B cell (primary cell): ENCODE measurements at regions not wholly inside any gene's neighbourhood (a gene's known extent, or its start where the extent isn't known, plus 50 kb on each side); places are given as distances from the start of the nearest gene placed in this dataset.

Experiments
- ATAC-seq: fragments of 200-7000 bp; cut with Tn5 transposase; one replicate; pipeline ENCODE4 v1.10.0; 2021; ENCODE audit warnings: low read depth, mild to moderate bottlenecking, moderate number of reproducible peaks, moderate library complexity
- CTCF ChIA-PET: fragments of 350-600 bp; sonication (Branson Sonifier 250); formaldehyde crosslinking; loops from one replicate; lab custom pipeline; 2021; ENCODE audit warnings: antibody characterized with exemption, inconsistent platforms; lab: Charles Lee
- POLR2A ChIA-PET: fragments of 350-600 bp; sonication (Branson Sonifier 250); formaldehyde crosslinking; loops from one replicate; lab custom pipeline; 2021; ENCODE audit warnings: antibody characterized with exemption; lab: Charles Lee
- DNase-seq: peaks from one replicate; pipeline ENCODE4 v3.0.0; 2013
- H2AFZ ChIP-seq: 2 replicates; pipeline ENCODE4 v1.6.1; 2012; ENCODE audit warnings: mild to moderate bottlenecking, low read depth, low read length; ENCODE audit not compliant: insufficient read depth, poor library complexity, severe bottlenecking
- H3K27ac ChIP-seq, 2 donors: 1 replicate in 1 of 2; 2 replicates in 1 of 2; pipeline ENCODE4 v1.5.1; 2012 to 2013; ENCODE audit warnings: low read length in 2 of 2, mild to moderate bottlenecking in 2 of 2, moderate library complexity in 1 of 2
- H3K27me3 ChIP-seq, 4 experiments: fragments of 200-600 bp in 1 of 4; sonication (generic) in 1 of 4; replicated peaks in 1 of 4; 1 replicate in 2 of 4; 2 replicates in 2 of 4; pipeline versions ENCODE4 v1.6.1 to v1.7.0; 2013 to 2016; ENCODE audit warnings: low read length in 3 of 4, mild to moderate bottlenecking in 2 of 4, mixed read lengths in 1 of 4, moderate library complexity in 1 of 4; ENCODE audit not compliant: insufficient read depth in 4 of 4, control insufficient read depth in 3 of 4; ENCODE audit errors: control extremely low read depth in 1 of 4
- H3K36me3 ChIP-seq, 2 experiments: replicated peaks in 1 of 2; 1 replicate in 1 of 2; 2 replicates in 1 of 2; pipeline versions ENCODE4 v1.6.1 to v1.7.1; 2013; ENCODE audit warnings: low read length in 1 of 2; ENCODE audit not compliant: insufficient read depth in 2 of 2, control insufficient read depth in 1 of 2; ENCODE audit errors: control extremely low read depth in 1 of 2, extremely low read depth in 1 of 2
- H3K4me1 ChIP-seq, 2 donors: fragments of 200-600 bp in 1 of 2; sonication (generic) in 1 of 2; 1 replicate in 1 of 2; 2 replicates in 1 of 2; pipeline versions ENCODE4 v1.5.1 to v1.6.1; 2013 to 2017; ENCODE audit warnings: low read length in 2 of 2; ENCODE audit not compliant: control insufficient read depth in 2 of 2, insufficient read depth in 2 of 2
- H3K4me2 ChIP-seq: replicated peaks from 2 replicates; pipeline ENCODE3; 2012; ENCODE audit warnings: mild to moderate bottlenecking, low read depth, low read length; ENCODE audit not compliant: poor library complexity, severe bottlenecking
- H3K4me3 ChIP-seq, 5 experiments: fragments of 200-600 bp in 1 of 5; sonication (generic) in 1 of 5; 1 replicate in 3 of 5; 2 replicates in 2 of 5; pipeline versions ENCODE4 v1.5.1 to v1.7.0; 2011 to 2016; ENCODE audit warnings: low read length in 4 of 5, mild to moderate bottlenecking in 4 of 5, low read depth in 2 of 5, control low read depth in 1 of 5, moderate library complexity in 1 of 5; ENCODE audit not compliant: insufficient read depth in 1 of 5; ENCODE audit errors: control extremely low read depth in 1 of 5, extremely low read depth in 1 of 5
- H3K79me2 ChIP-seq: fragments of 200-600 bp; sonication (generic); one replicate; pipeline ENCODE4 v1.6.0; 2016; ENCODE audit warnings: low read length; ENCODE audit not compliant: control insufficient read depth, insufficient read depth
- H3K9ac ChIP-seq: fragments of 200-600 bp; sonication (generic); 2 replicates; pipeline ENCODE4 v1.6.1; 2017; ENCODE audit warnings: mild to moderate bottlenecking, low read length, moderate library complexity
- H3K9me3 ChIP-seq, 3 donors: one replicate each; pipeline versions ENCODE4 v1.6.1 to v1.7.1; 2013; ENCODE audit warnings: low read length in 2 of 3; ENCODE audit not compliant: control insufficient read depth in 2 of 3, insufficient read depth in 1 of 3; ENCODE audit errors: control extremely low read depth in 1 of 3
- H4K20me1 ChIP-seq: 2 replicates; pipeline ENCODE4 v1.6.0; 2012; ENCODE audit warnings: mild to moderate bottlenecking, low read length; ENCODE audit not compliant: insufficient read depth, control insufficient read depth, poor library complexity, severe bottlenecking
- H3K27ac Mint-ChIP-seq: one replicate; pipeline ENCODE4 v1.8.0; 2021; ENCODE audit warnings: mixed read lengths
- H3K27me3 Mint-ChIP-seq: one replicate; pipeline ENCODE4 v1.8.0; 2021; ENCODE audit warnings: mixed read lengths
- H3K4me1 Mint-ChIP-seq: one replicate; pipeline ENCODE4 v1.8.0; 2021; ENCODE audit warnings: mixed read lengths
- H3K4me3 Mint-ChIP-seq: one replicate; pipeline ENCODE4 v1.8.0; 2021; ENCODE audit warnings: mixed read lengths
- H3K9me3 Mint-ChIP-seq: one replicate; pipeline ENCODE4 v1.8.0; 2022; ENCODE audit warnings: mixed read lengths; ENCODE audit not compliant: insufficient read depth
- CTCF ChIP-seq: fragments of 200-600 bp; IDR thresholded peaks from one replicate; pipeline ENCODE4 v1.8.0; 2022; ENCODE audit warnings: antibody characterized with exemption, mild to moderate bottlenecking
- EZH2 ChIP-seq: IDR thresholded peaks from 2 replicates; pipeline ENCODE4 v1.6.1; 2012; ENCODE audit warnings: borderline replicate concordance, low read depth, mild to moderate bottlenecking, moderate library complexity, low read length; ENCODE audit not compliant: insufficient read depth, poor library complexity, severe bottlenecking
- WGBS: methylation state at CpG from one replicate; pipeline ENCODE4 v1.1.5; 2013; ENCODE audit warnings: missing lambda C conversion rate; ENCODE audit not compliant: insufficient coverage; 5-methylcytosine and 5-hydroxymethylcytosine counted together
- intact Hi-C: fragments of 100-400 bp; cut with micrococcal nuclease; formaldehyde crosslinking; loops from one replicate; pipeline ENCODE4 v1.10.0; 2022

- Histone ChIP-seq H3K36me3 (no peaks in the 10 kb centered on the region), H3K4me3 (no peak overlapping the region), H3K79me2 (no peaks in the 10 kb centered on the region), H3K4me2 (no peak overlapping the region), H3K9me3 (peaks cover 0 to 2% (median 0%) of the 10 kb centered on the region in 3 donors), H3K27me3 (no peaks in the 10 kb centered on the region), H3K27ac (no peak overlapping the region), H3K9ac (no peak overlapping the region), H3K4me1 (no peaks in the 10 kb centered on the region), H4K20me1 (no peaks in the 10 kb centered on the region), H2AFZ (no peak overlapping the region)
- no peaks in the 10 kb centered on the region for H3K9me3 Mint-ChIP-seq
- no peak overlapping the region for H3K27ac Mint-ChIP-seq
- ATAC-seq: no peak
- ChIA-PET POLR2A (no interaction called here), CTCF (no interaction called here)
- H3K27me3 Mint-ChIP-seq: no peaks in the 10 kb centered on the region
- no peak for DNase-seq
- no CpG with 5 or more reads among the region's 2 CpGs for WGBS
- no peaks in the 10 kb centered on the region for H3K4me1 Mint-ChIP-seq
- intact Hi-C loops: no loop called here
- H3K4me3 Mint-ChIP-seq: no peak overlapping the region
- TF ChIP-seq CTCF (no peak), EZH2 (no peak)
Measured at GRCh38 chr4:43089730-43090129, 197.2 kb downstream of the GRXCR1 start.

- ChIA-PET POLR2A (no interaction called here), CTCF (no interaction called here)
- DNase-seq (no peak), ATAC-seq (no peak)
- H3K9me3 ChIP-seq: peaks cover 0 to 3% (median 2%) of the 10 kb centered on the region in 3 donors
- Mint-ChIP-seq H3K9me3 (no peaks in the 10 kb centered on the region), H3K4me3 (no peak overlapping the region), H3K27ac (no peak overlapping the region), H3K27me3 (no peaks in the 10 kb centered on the region), H3K4me1 (no peaks in the 10 kb centered on the region)
- no peaks in the 10 kb centered on the region for H3K36me3 ChIP-seq
- WGBS: no CpG with 5 or more reads among the region's 2 CpGs
- intact Hi-C loops: no loop called here
- no peaks in the 10 kb centered on the region for H3K4me1 ChIP-seq
- no peak overlapping the region for H3K4me2 ChIP-seq
- no peaks in the 10 kb centered on the region for H4K20me1 ChIP-seq
- no peak overlapping the region for H3K4me3 ChIP-seq
- no peaks in the 10 kb centered on the region for H3K79me2 ChIP-seq
- H3K27ac ChIP-seq: no peak overlapping the region
- H3K27me3 ChIP-seq: no peaks in the 10 kb centered on the region
- H3K9ac ChIP-seq: no peak overlapping the region
- H2AFZ ChIP-seq: no peak overlapping the region
- TF ChIP-seq CTCF (no peak), EZH2 (no peak)
Measured at GRCh38 chr4:43103048-43103447, 210.5 kb downstream of the GRXCR1 start.
